ENCODE measurements at regions not wholly inside any gene's neighbourhood (a gene's known extent, or its start where the extent isn't known, plus 50 kb on each side); places are given as distances from the start of the nearest gene placed in this dataset.
"Not testable (repeated sequence)": the region's sequence is repeated elsewhere in the genome, so short reads cannot be mapped to it uniquely, and the experiment has no call there.

DNA sequence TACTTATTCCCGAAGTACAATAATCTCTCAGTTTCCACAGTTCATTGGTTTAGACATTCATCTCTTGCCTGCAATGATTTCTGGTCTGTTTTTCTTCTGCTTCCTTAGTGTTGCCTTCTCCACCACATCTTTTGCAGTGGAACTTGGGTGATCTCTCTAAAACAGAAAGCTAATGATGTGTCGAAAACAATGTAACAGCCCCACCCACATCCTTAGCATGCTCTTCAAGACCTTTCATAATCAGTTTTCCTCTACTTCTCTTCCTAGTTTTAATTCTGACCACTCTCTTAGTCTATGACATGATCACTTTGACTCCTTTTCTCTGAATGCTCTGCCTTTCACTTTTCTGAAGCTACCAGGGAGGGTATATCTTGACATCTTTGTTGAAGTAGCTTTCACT is 1007.9 kb upstream of the CITED2 start:
- intact Hi-C loops (cut with DNase I): no loop called here
- no peak for TF ChIP-seq CTCF (IDR thresholded peaks at IDR 0.05)
- TF ChIP-seq POLR2A (IDR thresholded peaks at IDR 0.05): no peak
- 75 to 90% (median 81%) methylated on average over 2 of the region's 2 CpGs for WGBS, 4 donors
- Histone ChIP-seq H3K36me3 (replicated peaks in 1 of 2) (no peaks in the 10 kb centered on the region), H3K27me3 (no peaks in the 10 kb centered on the region), H3K27ac (no peak overlapping the region), H3K4me3 (no peak overlapping the region), H3K9me3 (replicated peaks in 1 of 3) (no peaks in the 10 kb centered on the region), H3K4me1 (replicated peaks in 1 of 2) (no peaks in the 10 kb centered on the region)
- no peak for DNase-seq

DNA sequence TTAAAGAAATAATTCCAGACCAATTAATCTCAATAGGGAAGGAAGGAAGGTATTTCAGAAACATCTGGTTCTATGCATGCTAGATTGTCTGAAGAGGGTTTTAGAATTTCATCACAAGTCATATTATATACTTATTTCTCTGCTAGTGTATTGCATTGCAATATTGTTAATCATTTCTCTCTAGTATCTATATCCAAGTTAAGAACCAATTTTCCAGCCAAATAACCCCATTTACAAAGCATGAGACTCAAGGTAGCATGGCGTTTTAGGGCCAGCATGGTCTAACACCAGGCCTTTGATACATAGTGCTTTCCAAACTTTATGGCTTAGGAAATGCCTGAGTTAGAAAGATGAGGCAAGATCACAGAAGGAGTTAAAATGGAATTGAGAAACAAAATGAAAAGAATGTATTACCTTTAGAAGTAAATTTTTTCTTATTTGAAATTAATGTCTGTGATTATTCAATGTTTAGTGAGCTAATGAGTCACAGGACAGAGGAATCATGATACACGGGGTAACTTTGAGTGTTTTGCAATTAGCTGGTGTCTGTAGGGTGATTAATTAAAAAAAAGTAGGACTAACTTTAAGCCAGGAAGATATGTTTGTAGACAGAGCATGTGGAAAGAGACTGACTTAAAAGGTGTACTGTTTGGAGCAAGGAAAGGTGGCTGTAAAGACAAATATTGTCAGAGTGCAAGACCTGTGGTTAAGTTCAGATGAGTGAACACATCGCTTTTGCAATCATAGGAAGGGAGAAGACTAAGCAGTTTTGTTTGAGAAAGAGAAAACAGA is 1006.2 kb upstream of the CITED2 start:
- no peaks in the 10 kb centered on the region for H3K36me3 ChIP-seq (replicated peaks in 1 of 2)
- H3K27me3 ChIP-seq: no peaks in the 10 kb centered on the region
- intact Hi-C loops (cut with DNase I): no loop called here
- H3K9me3 ChIP-seq (replicated peaks in 1 of 3): no peaks in the 10 kb centered on the region
- 73 to 84% (median 80%) methylated on average over 3 of the region's 3 CpGs for WGBS, 4 donors
- no peak for TF ChIP-seq CTCF (IDR thresholded peaks at IDR 0.05)
- TF ChIP-seq POLR2A (IDR thresholded peaks at IDR 0.05): no peak
- no peaks in the 10 kb centered on the region for H3K4me1 ChIP-seq (replicated peaks in 1 of 2)
- DNase-seq: no peak
- H3K4me3 ChIP-seq: no peak overlapping the region
- no peak overlapping the region for H3K27ac ChIP-seq

GRCh38 chr6:140379919-140380318 is 1005.5 kb upstream of the CITED2 start:
- 72 to 83% (median 81%) methylated on average over 2 of the region's 2 CpGs for WGBS, 4 donors
- intact Hi-C loops (cut with DNase I): no loop called here
- no peaks in the 10 kb centered on the region for H3K27me3 ChIP-seq
- H3K36me3 ChIP-seq (replicated peaks in 1 of 2): no peaks in the 10 kb centered on the region
- H3K27ac ChIP-seq: no peak overlapping the region
- no peaks in the 10 kb centered on the region for H3K9me3 ChIP-seq (replicated peaks in 1 of 3)
- H3K4me3 ChIP-seq: no peak overlapping the region
- DNase-seq: no peak
- TF ChIP-seq POLR2A (IDR thresholded peaks at IDR 0.05) (no peak), CTCF (IDR thresholded peaks at IDR 0.05) (no peak)
- H3K4me1 ChIP-seq (replicated peaks in 1 of 2): no peaks in the 10 kb centered on the region

- H3K9me3 ChIP-seq (replicated peaks in 1 of 3): no peaks in the 10 kb centered on the region
- H3K27me3 ChIP-seq: no peaks in the 10 kb centered on the region
- no peaks in the 10 kb centered on the region for H3K4me1 ChIP-seq (replicated peaks in 1 of 2)
- no peaks in the 10 kb centered on the region for H3K36me3 ChIP-seq (replicated peaks in 1 of 2)
- DNase-seq: no peak
- no peak overlapping the region for H3K4me3 ChIP-seq
- no peak overlapping the region for H3K27ac ChIP-seq
- intact Hi-C loops (cut with DNase I): no loop called here
- TF ChIP-seq CTCF (IDR thresholded peaks at IDR 0.05): no peak
- TF ChIP-seq POLR2A (IDR thresholded peaks at IDR 0.05): no peak
Measured at GRCh38 chr6:140376209-140376608, 1001.8 kb upstream of the CITED2 start.

- intact Hi-C loops (cut with DNase I); H3K36me3 ChIP-seq (replicated peaks in 1 of 2); H3K27ac ChIP-seq; H3K4me3 ChIP-seq; H3K4me1 ChIP-seq (replicated peaks in 1 of 2); H3K27me3 ChIP-seq; H3K9me3 ChIP-seq (replicated peaks in 1 of 3); DNase-seq: not testable (repeated sequence)
- WGBS, 4 donors: 85 to 100% (median 96%) methylated on average over 7 to 24 of the region's 24 CpGs
Measured at GRCh38 chr6:140373728-140374127, 999.3 kb upstream of the CITED2 start.
